ENCODE measurements at regions not wholly inside any gene's neighbourhood (a gene's known extent, or its start where the extent isn't known, plus 50 kb on each side); places are given as distances from the start of the nearest gene placed in this dataset.

DNA sequence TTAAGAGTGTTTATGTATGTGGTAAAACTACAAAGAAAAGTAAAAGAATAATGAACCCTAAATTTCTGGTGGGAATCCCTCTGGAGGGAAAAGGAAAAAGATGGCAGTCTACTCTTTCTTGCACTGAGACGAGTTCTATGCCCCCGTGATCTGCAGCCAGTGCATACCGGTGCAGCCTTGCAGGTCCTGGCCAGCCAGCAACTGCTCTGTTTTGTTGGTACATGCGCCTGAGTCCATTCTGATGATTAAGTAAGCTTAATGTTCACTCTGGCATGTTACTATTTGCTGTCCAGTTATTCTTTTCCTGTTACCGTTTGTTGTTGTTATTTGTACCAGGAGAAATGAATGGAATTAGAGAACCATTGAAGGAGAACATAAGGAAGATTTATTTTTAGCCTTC lies 95.1 kb upstream of the TMC3 start:
- no peaks in the 10 kb centered on the region for H3K27me3 ChIP-seq (ENCODE audit: control insufficient read depth, insufficient read depth, low read length)
- ChIA-PET CTCF (no interaction called here), POLR2A (interaction anchor here (0.6 kb wide), 1 partner anchor 653 kb away, joined by 3 read pairs; no protein-coding TSS in a partner anchor)
- TF ChIP-seq, protein P1, sequence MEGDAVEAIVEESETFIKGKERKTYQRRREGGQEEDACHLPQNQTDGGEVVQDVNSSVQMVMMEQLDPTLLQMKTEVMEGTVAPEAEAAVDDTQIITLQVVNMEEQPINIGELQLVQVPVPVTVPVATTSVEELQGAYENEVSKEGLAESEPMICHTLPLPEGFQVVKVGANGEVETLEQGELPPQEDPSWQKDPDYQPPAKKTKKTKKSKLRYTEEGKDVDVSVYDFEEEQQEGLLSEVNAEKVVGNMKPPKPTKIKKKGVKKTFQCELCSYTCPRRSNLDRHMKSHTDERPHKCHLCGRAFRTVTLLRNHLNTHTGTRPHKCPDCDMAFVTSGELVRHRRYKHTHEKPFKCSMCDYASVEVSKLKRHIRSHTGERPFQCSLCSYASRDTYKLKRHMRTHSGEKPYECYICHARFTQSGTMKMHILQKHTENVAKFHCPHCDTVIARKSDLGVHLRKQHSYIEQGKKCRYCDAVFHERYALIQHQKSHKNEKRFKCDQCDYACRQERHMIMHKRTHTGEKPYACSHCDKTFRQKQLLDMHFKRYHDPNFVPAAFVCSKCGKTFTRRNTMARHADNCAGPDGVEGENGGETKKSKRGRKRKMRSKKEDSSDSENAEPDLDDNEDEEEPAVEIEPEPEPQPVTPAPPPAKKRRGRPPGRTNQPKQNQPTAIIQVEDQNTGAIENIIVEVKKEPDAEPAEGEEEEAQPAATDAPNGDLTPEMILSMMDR (IDR thresholded peaks at IDR 0.05; ENCODE audit: insufficient read depth, low read depth, low read length): no peak
- no peaks in the 10 kb centered on the region for H3K36me3 ChIP-seq (ENCODE audit: control insufficient read depth, insufficient read depth, low read length)
- no peak overlapping the region for H3K4me3 ChIP-seq (ENCODE audit: low read depth, low read length)
- no peak for DNase-seq (ENCODE audit: low read depth)

DNA sequence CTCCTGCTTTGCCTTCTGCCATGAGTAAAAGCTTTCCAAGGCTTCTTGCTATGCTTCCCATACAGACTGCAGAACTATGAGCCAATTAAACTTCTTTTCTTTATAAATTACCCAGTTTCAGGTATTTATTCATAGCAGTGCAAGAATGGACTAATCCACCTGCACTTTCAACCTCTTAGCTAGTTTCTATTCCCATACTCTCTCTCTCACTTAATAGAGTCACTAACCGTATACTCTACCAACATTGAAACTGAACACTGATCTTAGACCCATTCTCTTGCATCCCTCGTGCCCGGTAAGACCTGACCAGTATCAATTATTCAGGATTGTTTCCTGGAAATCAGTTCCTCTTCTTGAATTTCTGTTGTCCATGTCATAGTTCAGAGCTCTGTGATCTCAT lies 92.7 kb upstream of the TMC3 start:
- Histone ChIP-seq H3K36me3 (ENCODE audit: control insufficient read depth, insufficient read depth, low read length) (no peaks in the 10 kb centered on the region), H3K27me3 (ENCODE audit: control insufficient read depth, insufficient read depth, low read length) (no peaks in the 10 kb centered on the region), H3K4me3 (ENCODE audit: low read depth, low read length) (no peak overlapping the region)
- ChIA-PET CTCF (interaction anchor here (0.9 to 1.0 kb wide), 2 partner anchors 13 to 140 kb away, joined by 3 read pairs; no protein-coding TSS in a partner anchor), POLR2A (no interaction called here)
- TF ChIP-seq, protein P1 (IDR thresholded peaks at IDR 0.05; ENCODE audit: insufficient read depth, low read depth, low read length): no peak
- DNase-seq (ENCODE audit: low read depth): no peak

DNA sequence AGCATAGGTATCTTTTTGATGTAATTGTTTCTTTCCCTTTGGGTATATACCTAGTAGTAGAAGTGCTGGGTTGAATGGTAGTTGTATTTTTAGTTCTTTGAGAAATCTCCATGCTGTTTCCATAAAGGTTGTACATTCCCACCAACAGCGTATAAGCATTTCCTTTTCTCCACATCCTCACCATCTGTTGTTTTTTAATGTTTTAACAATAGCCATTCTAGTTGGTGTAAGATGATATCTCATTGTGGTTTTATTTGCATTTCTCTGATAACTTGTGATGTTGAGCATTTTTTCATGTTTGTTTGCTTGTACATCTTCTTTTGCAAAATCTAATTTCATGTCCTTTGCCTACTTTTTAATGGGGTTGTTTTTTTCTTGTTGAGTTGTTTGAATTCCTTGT lies 80.0 kb upstream of the TMC3 start:
- H3K27me3 ChIP-seq (ENCODE audit: control insufficient read depth, insufficient read depth, low read length): no peaks in the 10 kb centered on the region
- POLR2A ChIA-PET: no interaction called here
- H3K36me3 ChIP-seq (ENCODE audit: control insufficient read depth, insufficient read depth, low read length): no peaks in the 10 kb centered on the region
- CTCF ChIA-PET: no interaction called here
- DNase-seq (ENCODE audit: low read depth): no peak
- TF ChIP-seq, protein P1 (IDR thresholded peaks at IDR 0.05; ENCODE audit: insufficient read depth, low read depth, low read length): no peak
- H3K4me3 ChIP-seq (ENCODE audit: low read depth, low read length): no peak overlapping the region

DNA sequence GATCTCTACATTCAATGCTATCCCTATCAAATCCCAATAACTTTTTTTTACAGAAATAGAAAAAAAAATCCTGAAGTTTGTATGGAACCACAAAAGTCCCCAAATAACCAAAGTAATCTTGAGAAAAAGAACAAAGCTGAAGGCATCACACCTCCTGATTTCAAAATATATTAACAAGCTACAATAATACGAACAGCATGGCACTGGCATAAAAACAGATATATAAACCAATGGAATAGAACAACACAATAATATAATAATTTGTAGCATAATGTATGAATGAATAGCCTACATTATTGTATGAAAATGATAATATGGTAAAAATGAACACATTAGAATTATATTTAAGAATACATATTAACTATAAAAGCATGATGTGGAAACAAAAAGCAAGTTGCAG lies 76.7 kb upstream of the TMC3 start:
- POLR2A ChIA-PET: no interaction called here
- no peak for DNase-seq (ENCODE audit: low read depth)
- CTCF ChIA-PET: interaction anchor here (0.9 kb wide), 1 partner anchor 17 kb away, joined by 4 read pairs; no protein-coding TSS in a partner anchor

DNA sequence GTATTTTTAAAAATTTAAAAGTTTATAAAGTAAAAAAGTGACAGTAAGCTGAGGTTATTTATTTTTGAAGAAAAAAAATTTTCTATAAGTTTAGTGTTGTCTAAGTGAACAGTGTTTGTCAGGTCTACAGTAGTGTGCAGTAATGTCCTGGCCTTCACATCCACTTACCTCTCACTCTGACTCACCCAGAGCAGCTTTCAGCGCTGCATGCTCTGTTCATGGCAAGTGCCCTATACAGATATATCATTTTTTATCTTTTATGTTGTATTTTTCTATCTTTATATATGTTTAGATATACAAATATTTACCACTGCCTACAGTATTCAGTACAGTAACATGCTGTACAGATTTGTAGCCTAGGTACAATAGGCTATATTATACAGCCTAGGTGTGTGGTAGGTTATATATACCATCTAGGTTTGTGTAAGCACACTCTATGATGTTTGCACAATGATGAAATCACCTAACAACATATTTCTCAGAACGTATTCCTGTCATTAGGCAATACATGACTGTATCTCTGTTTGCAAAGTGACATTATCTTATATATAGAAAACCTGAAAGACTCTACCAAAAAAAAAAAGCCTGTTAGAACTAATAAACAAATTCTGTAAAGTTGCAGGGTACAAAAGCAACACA lies 75.9 kb upstream of the TMC3 start:
- no peak overlapping the region for H3K4me3 ChIP-seq (ENCODE audit: low read depth, low read length)
- H3K27me3 ChIP-seq (ENCODE audit: control insufficient read depth, insufficient read depth, low read length): no peaks in the 10 kb centered on the region
- no peak for DNase-seq (ENCODE audit: low read depth)
- TF ChIP-seq, protein P1 (IDR thresholded peaks at IDR 0.05; ENCODE audit: insufficient read depth, low read depth, low read length): no peak
- ChIA-PET CTCF (no interaction called here), POLR2A (no interaction called here)
- no peaks in the 10 kb centered on the region for H3K36me3 ChIP-seq (ENCODE audit: control insufficient read depth, insufficient read depth, low read length)

More for the DNA sequence above, 76.7 kb upstream of the TMC3 start:
- H3K27me3 ChIP-seq (ENCODE audit: control insufficient read depth, insufficient read depth, low read length): no peaks in the 10 kb centered on the region
- TF ChIP-seq, protein P1 (IDR thresholded peaks at IDR 0.05; ENCODE audit: insufficient read depth, low read depth, low read length): no peak
- H3K36me3 ChIP-seq (ENCODE audit: control insufficient read depth, insufficient read depth, low read length): no peaks in the 10 kb centered on the region
- H3K4me3 ChIP-seq (ENCODE audit: low read depth, low read length): no peak overlapping the region
